ENCODE measurements at regions not wholly inside any gene's neighbourhood (a gene's known extent, or its start where the extent isn't known, plus 50 kb on each side); places are given as distances from the start of the nearest gene placed in this dataset.

DNA sequence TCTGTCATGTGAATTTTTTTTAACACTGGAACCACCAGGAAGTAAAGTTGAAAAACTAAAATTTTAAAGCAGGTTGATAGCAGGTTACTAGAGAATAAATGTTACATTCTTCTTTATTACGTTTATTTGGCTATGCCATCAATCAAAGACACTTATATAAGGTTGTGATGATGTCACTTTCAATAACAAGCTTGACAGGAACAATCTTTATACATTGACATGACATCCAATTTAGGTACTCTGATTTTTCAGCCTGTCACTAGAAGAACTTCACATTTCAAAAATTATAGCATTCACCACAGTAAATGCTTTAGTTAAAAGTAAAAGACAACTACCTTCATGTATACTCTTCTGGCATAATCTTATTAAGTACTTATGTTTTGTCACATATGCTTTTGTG lies 696.8 kb upstream of the NCAM2 start:
- Histone ChIP-seq H3K79me2 (ENCODE audit: insufficient read depth) (no peaks in the 10 kb centered on the region), H3K27ac (no peak overlapping the region), H3K36me3 (ENCODE audit: low read depth) (no peaks in the 10 kb centered on the region), H3K9ac (no peak overlapping the region), H3F3A (ENCODE audit: insufficient read depth) (no peaks in the 10 kb centered on the region), H3K4me2 (ENCODE audit: unreplicated experiment) (no peak overlapping the region), H3K9me2 (ENCODE audit: insufficient read depth) (no peaks in the 10 kb centered on the region), H3K9me3 (ENCODE audit: low read depth) (no peaks in the 10 kb centered on the region), H2AFZ (no peak overlapping the region), H3K4me3 (no peak overlapping the region), H4K20me1 (ENCODE audit: insufficient read depth) (no peaks in the 10 kb centered on the region), H3K27me3 (replicated peaks; ENCODE audit: insufficient read depth) (no peaks in the 10 kb centered on the region), H3K4me1 (ENCODE audit: insufficient read depth) (no peaks in the 10 kb centered on the region)
- no peak for DNase-seq
- WGBS, 2 experiments (ENCODE audit: low coverage in 1 of 2, low lambda C conversion rate in 2 of 2, missing lambda C conversion rate in 2 of 2): 0 to 3% methylated on average over 1 of the region's 1 CpG
- TF ChIP-seq EZH2phosphoT487 (IDR thresholded peaks at IDR 0.05; ENCODE audit: insufficient read depth, low read depth): no peak
- TF ChIP-seq EZH2 (IDR thresholded peaks at IDR 0.05; ENCODE audit: insufficient read depth, poor library complexity, severe bottlenecking): no peak
- in situ Hi-C loops (cut with MboI): no loop called here

- H3K9me2 ChIP-seq (ENCODE audit: insufficient read depth): no peaks in the 10 kb centered on the region
- no peaks in the 10 kb centered on the region for H4K20me1 ChIP-seq (ENCODE audit: insufficient read depth)
- H2AFZ ChIP-seq: no peak overlapping the region
- DNase-seq: no peak
- WGBS, 2 experiments (ENCODE audit: low coverage in 1 of 2, low lambda C conversion rate in 2 of 2, missing lambda C conversion rate in 2 of 2): 9 to 11% methylated on average over 6 of the region's 6 CpGs
- H3K36me3 ChIP-seq (ENCODE audit: low read depth): no peaks in the 10 kb centered on the region
- H3K4me3 ChIP-seq: no peak overlapping the region
- in situ Hi-C loops (cut with MboI): no loop called here
- no peaks in the 10 kb centered on the region for H3K4me1 ChIP-seq (ENCODE audit: insufficient read depth)
- no peaks in the 10 kb centered on the region for H3K27me3 ChIP-seq (replicated peaks; ENCODE audit: insufficient read depth)
- TF ChIP-seq EZH2 (IDR thresholded peaks at IDR 0.05; ENCODE audit: insufficient read depth, poor library complexity, severe bottlenecking): no peak
- no peak for TF ChIP-seq EZH2phosphoT487 (IDR thresholded peaks at IDR 0.05; ENCODE audit: insufficient read depth, low read depth)
- H3K9me3 ChIP-seq (ENCODE audit: low read depth): no peaks in the 10 kb centered on the region
- H3K79me2 ChIP-seq (ENCODE audit: insufficient read depth): no peaks in the 10 kb centered on the region
- no peak overlapping the region for H3K27ac ChIP-seq
- no peak overlapping the region for H3K9ac ChIP-seq
- no peak overlapping the region for H3K4me2 ChIP-seq (ENCODE audit: unreplicated experiment)
- H3F3A ChIP-seq (ENCODE audit: insufficient read depth): no peaks in the 10 kb centered on the region
Measured at GRCh38 chr21:20302084-20302483, 696.1 kb upstream of the NCAM2 start.

DNA sequence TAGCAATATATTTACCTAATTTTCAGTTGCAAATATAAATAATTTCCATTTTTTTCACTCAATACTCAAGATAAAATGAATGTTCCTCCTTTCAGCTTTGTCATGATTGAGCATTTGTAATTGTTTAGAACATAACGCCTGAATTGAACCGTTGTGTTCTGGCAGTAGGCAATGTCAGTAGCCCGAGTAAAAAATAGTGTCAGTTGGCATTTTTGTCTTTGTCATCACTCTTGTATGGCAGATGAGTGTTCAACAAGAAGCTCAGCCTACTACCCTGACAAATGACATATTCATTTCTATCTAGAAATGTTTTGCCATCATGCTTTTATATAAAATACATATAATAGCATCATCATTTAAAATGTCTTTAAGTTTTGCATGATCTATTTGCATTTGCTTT lies 691.4 kb upstream of the NCAM2 start:
- H3K27me3 ChIP-seq (replicated peaks; ENCODE audit: insufficient read depth): no peaks in the 10 kb centered on the region
- no peaks in the 10 kb centered on the region for H3K36me3 ChIP-seq (ENCODE audit: low read depth)
- TF ChIP-seq EZH2phosphoT487 (IDR thresholded peaks at IDR 0.05; ENCODE audit: insufficient read depth, low read depth) (no peak), EZH2 (IDR thresholded peaks at IDR 0.05; ENCODE audit: insufficient read depth, poor library complexity, severe bottlenecking) (no peak)
- H3K9me3 ChIP-seq (ENCODE audit: low read depth): peaks cover 3% of the 10 kb centered on the region
- no peaks in the 10 kb centered on the region for H3K4me1 ChIP-seq (ENCODE audit: insufficient read depth)
- no peaks in the 10 kb centered on the region for H4K20me1 ChIP-seq (ENCODE audit: insufficient read depth)
- H3K4me3 ChIP-seq: no peak overlapping the region
- no peaks in the 10 kb centered on the region for H3K79me2 ChIP-seq (ENCODE audit: insufficient read depth)
- no peak for DNase-seq
- no peaks in the 10 kb centered on the region for H3K9me2 ChIP-seq (ENCODE audit: insufficient read depth)
- H3K4me2 ChIP-seq (ENCODE audit: unreplicated experiment): no peak overlapping the region
- no peak overlapping the region for H3K9ac ChIP-seq
- H3K27ac ChIP-seq: no peak overlapping the region
- H2AFZ ChIP-seq: no peak overlapping the region
- in situ Hi-C loops (cut with MboI): no loop called here
- no peaks in the 10 kb centered on the region for H3F3A ChIP-seq (ENCODE audit: insufficient read depth)
- WGBS, 2 experiments (ENCODE audit: low coverage in 1 of 2, low lambda C conversion rate in 2 of 2, missing lambda C conversion rate in 2 of 2): 10 to 20% methylated on average over 3 of the region's 3 CpGs

- H3K4me3 ChIP-seq: no peak overlapping the region
- H4K20me1 ChIP-seq (ENCODE audit: insufficient read depth): no peaks in the 10 kb centered on the region
- H3K9me3 ChIP-seq (ENCODE audit: low read depth): peaks cover 3% of the 10 kb centered on the region
- in situ Hi-C loops (cut with MboI): no loop called here
- no peaks in the 10 kb centered on the region for H3K9me2 ChIP-seq (ENCODE audit: insufficient read depth)
- no peak overlapping the region for H3K27ac ChIP-seq
- no peak overlapping the region for H2AFZ ChIP-seq
- H3K79me2 ChIP-seq (ENCODE audit: insufficient read depth): no peaks in the 10 kb centered on the region
- H3K4me2 ChIP-seq (ENCODE audit: unreplicated experiment): no peak overlapping the region
- no peak overlapping the region for H3K9ac ChIP-seq
- no peaks in the 10 kb centered on the region for H3K27me3 ChIP-seq (replicated peaks; ENCODE audit: insufficient read depth)
- H3K4me1 ChIP-seq (ENCODE audit: insufficient read depth): no peaks in the 10 kb centered on the region
- no peaks in the 10 kb centered on the region for H3K36me3 ChIP-seq (ENCODE audit: low read depth)
- DNase-seq: no peak
- no peaks in the 10 kb centered on the region for H3F3A ChIP-seq (ENCODE audit: insufficient read depth)
- WGBS, 2 experiments (ENCODE audit: low coverage in 1 of 2, low lambda C conversion rate in 2 of 2, missing lambda C conversion rate in 2 of 2): 45% methylated on average over 6 of the region's 6 CpGs
- TF ChIP-seq EZH2 (IDR thresholded peaks at IDR 0.05; ENCODE audit: insufficient read depth, poor library complexity, severe bottlenecking) (no peak), EZH2phosphoT487 (IDR thresholded peaks at IDR 0.05; ENCODE audit: insufficient read depth, low read depth) (no peak)
Measured at GRCh38 chr21:20308586-20309315, 689.5 kb upstream of the NCAM2 start.
